NCI-H2196 treated with DMSO at 0.1 percent for 48 hours (cell line): ENCODE measurements at regions not wholly inside any gene's neighbourhood (a gene's known extent, or its start where the extent isn't known, plus 50 kb on each side); places are given as distances from the start of the nearest gene placed in this dataset.

Source experiments
- DNase-seq: peaks from one replicate; lab custom pipeline; 2025; ENCODE audit not compliant: unreplicated experiment; lab: John Stamatoyannopoulos, UW

DNA sequence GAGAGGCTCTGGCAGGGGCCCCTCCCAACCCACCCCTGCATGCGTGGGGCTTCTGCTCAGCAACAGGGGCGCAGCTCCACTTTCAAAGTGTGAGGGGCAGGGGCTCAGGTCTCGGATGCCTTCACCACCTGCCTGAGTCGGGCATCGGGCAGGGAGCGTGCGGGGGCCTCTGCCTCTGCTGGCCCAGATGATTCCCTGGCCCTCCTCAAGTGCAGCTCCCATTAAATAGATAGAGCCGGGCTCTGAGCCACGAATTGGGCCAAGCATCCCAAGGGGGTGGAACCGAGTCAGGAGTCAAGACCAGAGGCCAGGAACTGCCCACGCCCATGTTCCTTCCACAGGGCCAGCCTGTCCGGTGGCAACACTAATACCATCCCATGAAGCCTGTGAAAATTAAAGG is 108.9 kb upstream of the FAM20C start:
- DNase-seq = no peak

- DNase-seq = no peak
These were observed 108.3 kb upstream of the FAM20C start for GRCh38 chr7:83861-84632.

GRCh38 chr7:84633-85020 is 107.7 kb upstream of the FAM20C start:
- no peak for DNase-seq

DNA sequence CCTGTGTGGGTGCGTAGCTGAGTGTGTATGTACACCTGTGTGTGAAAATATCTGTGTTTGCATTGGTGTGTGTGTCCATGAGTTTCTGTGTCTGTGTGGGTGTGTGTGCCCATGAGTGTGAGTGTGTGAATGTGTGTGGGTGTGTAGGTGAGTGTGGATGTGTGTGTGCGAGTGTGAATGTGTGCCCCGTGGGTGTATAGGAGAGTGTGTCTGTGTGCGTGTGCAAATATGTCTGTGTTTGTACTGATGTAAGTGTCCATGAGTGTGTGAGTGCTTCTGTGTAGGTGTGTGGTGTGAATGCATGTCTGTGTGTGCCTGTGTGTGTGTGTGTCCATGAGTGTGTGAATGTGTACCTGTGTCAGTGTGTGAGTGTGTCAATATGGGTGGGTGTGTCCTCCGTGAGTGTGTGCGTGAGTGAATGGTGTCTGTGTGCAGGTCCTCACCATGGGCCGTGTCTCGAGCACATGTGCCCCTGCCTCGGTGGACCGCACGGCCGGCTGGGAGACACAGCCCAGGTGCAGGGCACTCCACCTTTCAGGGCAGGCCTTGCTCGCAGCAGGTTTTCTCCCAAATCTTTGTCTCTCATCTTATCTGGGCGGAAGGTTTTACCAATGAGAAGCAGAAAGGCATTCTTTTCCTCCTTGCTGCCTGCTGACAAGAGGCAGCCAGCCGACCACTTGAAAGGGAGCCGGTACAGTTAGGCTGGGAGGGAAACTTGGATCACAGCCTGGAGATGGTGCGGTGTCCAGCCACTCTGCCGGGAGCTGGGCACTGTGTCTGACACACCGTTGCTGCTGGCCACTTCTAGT is 107.1 kb upstream of the FAM20C start:
- no peak for DNase-seq

GRCh38 chr7:85883-86515 is 106.4 kb upstream of the FAM20C start:
- no peak for DNase-seq

- no peak for DNase-seq
These were observed 105.7 kb upstream of the FAM20C start for GRCh38 chr7:86629-87028.

GRCh38 chr7:87047-87446 is 105.3 kb upstream of the FAM20C start:
- DNase-seq = no peak

GRCh38 chr7:87671-88070 is 104.7 kb upstream of the FAM20C start:
- DNase-seq = no peak

- DNase-seq = no peak
These were observed 104.1 kb upstream of the FAM20C start for GRCh38 chr7:88095-88926.

- no peak for DNase-seq
These were observed 103.5 kb upstream of the FAM20C start for GRCh38 chr7:88927-89231.

DNA sequence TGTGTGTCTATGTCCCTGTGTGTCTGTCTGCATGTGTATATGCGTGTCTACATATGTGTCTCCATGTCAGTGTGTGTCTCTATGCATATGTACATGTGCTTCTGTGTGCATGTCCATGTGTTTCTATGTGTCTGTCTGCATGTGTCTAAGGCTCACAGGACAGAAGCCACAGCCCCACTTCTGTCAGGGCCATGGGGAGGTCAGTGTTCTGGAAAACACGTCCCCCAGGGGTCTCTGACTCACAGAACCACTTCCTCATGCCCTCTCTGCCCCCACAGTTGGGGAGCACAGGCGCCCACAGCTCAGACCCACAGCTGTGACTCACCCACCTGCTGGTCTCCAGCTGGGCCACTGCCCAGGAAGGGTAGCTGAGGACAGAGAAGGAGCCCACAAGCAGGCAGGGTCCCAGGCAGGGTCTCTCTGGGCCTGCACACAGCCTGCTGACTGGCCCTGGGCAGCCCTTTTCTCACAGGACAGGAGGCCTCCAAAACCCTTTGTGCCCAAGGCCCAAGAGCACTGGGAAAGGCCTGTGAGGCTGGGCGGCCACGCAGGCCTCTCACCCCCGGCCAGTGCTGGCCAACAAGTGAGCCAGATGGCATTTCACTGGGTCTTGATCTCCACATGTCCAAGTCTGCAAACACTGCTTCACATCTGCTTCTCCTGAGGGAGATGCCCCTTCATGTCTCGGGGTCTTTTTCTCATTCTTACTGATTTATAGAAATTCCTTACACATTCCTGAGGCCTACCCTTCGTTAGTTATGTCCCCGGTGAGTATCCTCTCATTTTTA is 102.9 kb upstream of the FAM20C start:
- DNase-seq = no peak

GRCh38 chr7:90111-91063 is 102.0 kb upstream of the FAM20C start:
- no peak for DNase-seq

- no peak for DNase-seq
These were observed 100.8 kb upstream of the FAM20C start for GRCh38 chr7:91396-92175.

- DNase-seq = no peak
These were observed 100.1 kb upstream of the FAM20C start for GRCh38 chr7:92231-92674.

- no peak for DNase-seq
These were observed 99.3 kb upstream of the FAM20C start for GRCh38 chr7:92888-93672.

- no peak for DNase-seq
These were observed 98.0 kb upstream of the FAM20C start for GRCh38 chr7:94251-94801.

DNA sequence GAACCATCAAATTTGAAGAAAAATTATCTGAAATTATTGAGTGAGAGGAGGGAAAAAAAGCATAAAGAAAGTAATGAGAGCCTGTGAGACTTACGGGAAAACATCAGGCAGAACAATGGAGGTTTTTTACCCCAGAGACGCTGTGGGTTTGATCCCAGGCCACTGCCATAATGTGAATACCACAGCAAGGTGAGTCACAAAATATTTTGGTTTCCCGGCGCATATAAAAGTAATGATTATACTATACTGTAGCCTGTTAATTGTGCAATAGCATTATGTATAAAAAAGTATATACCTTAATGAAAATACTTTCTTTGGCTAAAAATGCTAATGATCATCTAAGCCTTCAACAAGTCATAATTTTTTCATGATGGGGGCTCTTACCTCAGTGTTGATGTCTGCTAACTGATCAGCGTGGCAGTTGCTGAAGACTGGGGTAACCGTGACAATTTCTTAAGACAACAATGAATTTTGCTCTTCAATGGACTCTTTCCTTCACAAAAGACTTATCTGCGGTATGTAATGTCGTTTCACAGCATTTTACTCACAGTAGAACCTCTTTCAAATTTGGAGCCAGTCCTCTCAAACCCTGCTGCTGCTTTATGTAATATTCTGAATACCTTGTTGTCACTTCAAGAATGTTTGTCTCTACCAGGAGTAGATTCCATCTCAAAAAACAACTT is 97.0 kb upstream of the FAM20C start:
- no peak for DNase-seq
